AG04449 (cell line): ENCODE measurements at regions not wholly inside any gene's neighbourhood (a gene's known extent, or its start where the extent isn't known, plus 50 kb on each side); places are given as distances from the start of the nearest gene placed in this dataset.

Experiments used
- CTCF ChIA-PET: fragments of 350-600 bp; formaldehyde crosslinking; extraction: SDS; loops from one replicate; lab custom pipeline; 2021; ENCODE audit warnings: antibody characterized with exemption; lab: Yijun Ruan, JAX
- POLR2A ChIA-PET: fragments of 400-600, 350-600 bp; formaldehyde crosslinking; extraction: SDS; loops from one replicate; lab custom pipeline; 2020; ENCODE audit warnings: antibody characterized with exemption, inconsistent platforms; lab: Yijun Ruan, JAX
- DNase-seq: peaks from one replicate; pipeline ENCODE4 v3.0.0-alpha.2; 2010; ENCODE audit warnings: low read depth, low spot score
- H3K4me3 ChIP-seq: 2 replicates; pipeline ENCODE4 v1.5.1; 2011; ENCODE audit warnings: low read depth, mild to moderate bottlenecking, control low read depth, low read length
- CTCF ChIP-seq: IDR thresholded peaks from one replicate; pipeline ENCODE4 v1.5.1; 2011; ENCODE audit warnings: mild to moderate bottlenecking, moderate library complexity, low read length, control low read depth, inconsistent platforms; ENCODE audit not compliant: insufficient read depth; ENCODE audit errors: missing control alignments

DNA sequence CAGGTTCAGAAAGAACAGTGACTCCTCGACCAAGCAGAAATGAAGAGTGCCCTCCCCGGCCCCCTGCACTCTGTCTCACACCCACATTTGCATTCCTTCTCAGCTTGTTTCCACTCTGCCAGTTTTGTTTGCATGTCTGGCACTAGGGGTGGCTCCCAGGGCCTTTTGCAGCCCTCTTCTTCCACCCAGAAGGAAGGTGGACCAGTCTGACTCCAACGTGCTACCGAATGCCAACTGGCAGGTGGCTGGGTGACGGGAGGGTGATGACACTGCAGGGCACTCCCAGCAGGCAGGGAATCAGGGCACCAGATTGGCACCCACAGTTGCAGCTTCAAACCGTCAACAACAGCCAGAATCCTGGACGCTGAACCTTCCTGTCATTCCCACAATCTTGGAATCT is 371.1 kb downstream of the TXNL1 start:
- ChIA-PET CTCF (no interaction called here), POLR2A (no interaction called here)

GRCh38 chr18:56258178-56258577 is 380.2 kb downstream of the TXNL1 start:
- H3K4me3 ChIP-seq = no peak overlapping the region
- ChIA-PET POLR2A (no interaction called here), CTCF (no interaction called here)
- DNase-seq = no peak
- TF ChIP-seq CTCF = no peak

More for the DNA sequence above, 371.1 kb downstream of the TXNL1 start:
- DNase-seq = no peak
- H3K4me3 ChIP-seq = no peak overlapping the region
- no peak for TF ChIP-seq CTCF

DNA sequence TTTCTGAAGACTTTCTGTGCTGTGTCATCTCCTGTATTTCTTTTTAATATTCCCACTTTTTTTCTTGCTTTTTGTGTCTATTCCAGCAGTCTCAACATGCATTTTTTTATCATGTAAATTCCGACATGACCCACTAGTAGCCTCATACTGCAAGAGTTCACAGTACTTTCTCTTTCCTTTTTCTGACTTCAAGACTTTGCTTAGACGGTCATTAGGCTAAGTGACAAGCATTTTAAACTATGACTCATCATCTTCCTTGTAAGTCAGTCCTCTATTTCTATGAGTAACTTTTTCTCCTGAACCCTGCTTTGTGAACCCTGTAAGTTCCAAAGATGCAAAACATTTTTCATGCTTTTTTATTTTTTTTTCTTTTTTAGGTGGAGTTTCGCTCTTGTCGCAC is 381.2 kb downstream of the TXNL1 start:
- no peak for TF ChIP-seq CTCF
- POLR2A ChIA-PET = no interaction called here
- DNase-seq = peak; percentile 82
- no peak overlapping the region for H3K4me3 ChIP-seq
- CTCF ChIA-PET = no interaction called here

- no peak for TF ChIP-seq CTCF
- ChIA-PET CTCF (no interaction called here), POLR2A (no interaction called here)
- H3K4me3 ChIP-seq = no peak overlapping the region
- DNase-seq = no peak
Measured at GRCh38 chr18:56256659-56257058, 381.7 kb downstream of the TXNL1 start.

DNA sequence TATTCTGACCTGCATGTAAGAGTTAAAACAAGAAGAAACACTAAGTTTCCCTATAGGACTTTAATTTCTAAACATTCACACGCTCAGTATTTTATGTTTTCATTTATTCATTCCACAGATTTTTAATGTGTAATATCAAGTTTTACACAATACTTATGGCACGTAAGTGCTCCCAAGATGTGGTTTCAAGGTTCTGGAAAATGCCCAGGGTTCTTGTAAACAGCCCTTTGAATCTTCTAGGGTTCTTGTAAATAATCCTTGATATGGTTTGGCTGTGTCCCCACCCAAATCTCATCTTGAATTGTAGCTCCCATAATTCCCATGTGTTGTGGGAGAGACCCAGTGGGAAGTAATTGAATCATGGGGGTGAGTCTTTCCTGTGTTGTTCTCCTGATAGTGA is 383.0 kb downstream of the TXNL1 start:
- TF ChIP-seq CTCF = no peak
- ChIA-PET CTCF (interaction anchor here (0.6 kb wide), 1 partner anchor 9 kb away, joined by 3 read pairs; no protein-coding TSS in a partner anchor), POLR2A (no interaction called here)
- no peak overlapping the region for H3K4me3 ChIP-seq
- no peak for DNase-seq

DNA sequence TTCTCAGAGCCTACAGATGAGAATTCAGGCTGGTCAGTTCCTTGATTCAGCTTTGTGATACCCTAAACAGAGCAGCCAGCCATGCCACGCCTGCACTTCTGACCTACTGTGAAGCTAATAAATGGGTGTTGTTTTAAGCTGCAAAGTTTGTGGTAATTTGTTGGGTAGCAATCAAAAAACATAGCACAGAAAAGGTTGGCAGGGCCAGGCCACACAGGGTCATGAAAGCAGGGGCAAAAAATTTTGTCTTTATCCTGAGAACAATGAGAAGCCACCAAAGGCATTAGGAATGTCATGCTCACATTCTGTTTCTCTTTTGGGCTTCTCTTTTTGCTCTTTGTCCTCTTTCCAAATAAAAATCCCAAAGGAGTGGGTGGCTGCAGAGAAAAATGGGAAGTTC is 385.9 kb downstream of the TXNL1 start:
- no peak for DNase-seq
- no peak overlapping the region for H3K4me3 ChIP-seq
- TF ChIP-seq CTCF = no peak
- POLR2A ChIA-PET = no interaction called here
- CTCF ChIA-PET = interaction anchor here (2.6 kb wide), 1 partner anchor 14 kb away, joined by 6 read pairs; no protein-coding TSS in a partner anchor
